Liver (tissue), 7 donors: ENCODE measurements at regions not wholly inside any gene's neighbourhood (a gene's known extent, or its start where the extent isn't known, plus 50 kb on each side); places are given as distances from the start of the nearest gene placed in this dataset.

Source experiments
- DNase-seq: peaks from one replicate; pipeline ENCODE4 v3.0.0-alpha.2; 2017; ENCODE audit warnings: low spot score
- H3K27ac ChIP-seq, 2 donors: one replicate each; pipeline ENCODE4 v1.7.0; 2013; ENCODE audit warnings: inconsistent platforms in 2 of 2, low read length in 2 of 2, control low read depth in 1 of 2, low read depth in 1 of 2, mild to moderate bottlenecking in 1 of 2
- H3K27me3 ChIP-seq, 4 donors: one replicate each; pipeline versions ENCODE4 v1.6.1 to v1.7.0; 2013; ENCODE audit warnings: low read length in 3 of 4, inconsistent platforms in 1 of 4, mild to moderate bottlenecking in 1 of 4, moderate library complexity in 1 of 4; ENCODE audit not compliant: control insufficient read depth in 4 of 4, insufficient read depth in 4 of 4
- H3K36me3 ChIP-seq, 4 donors: one replicate each; pipeline versions ENCODE4 v1.6.1 to v1.7.0; 2013; ENCODE audit warnings: low read length in 3 of 4, mild to moderate bottlenecking in 3 of 4, low read depth in 1 of 4, moderate library complexity in 1 of 4; ENCODE audit not compliant: control insufficient read depth in 4 of 4, insufficient read depth in 3 of 4
- H3K4me1 ChIP-seq, 4 donors: one replicate each; pipeline versions ENCODE4 v1.6.1 to v1.7.0; 2013; ENCODE audit warnings: low read length in 3 of 4, mild to moderate bottlenecking in 3 of 4, moderate library complexity in 1 of 4; ENCODE audit not compliant: control insufficient read depth in 4 of 4, insufficient read depth in 4 of 4
- H3K4me3 ChIP-seq, 3 donors: one replicate each; pipeline versions ENCODE4 v1.6.1 to v1.7.0; 2013; ENCODE audit warnings: low read length in 3 of 3, control low read depth in 1 of 3, low read depth in 1 of 3, mild to moderate bottlenecking in 1 of 3
- H3K9ac ChIP-seq, 2 donors: one replicate each; pipeline ENCODE4 v1.7.0; 2013; ENCODE audit warnings: low read length in 2 of 2, mild to moderate bottlenecking in 2 of 2, moderate library complexity in 2 of 2, control low read depth in 1 of 2, low read depth in 1 of 2
- H3K9me3 ChIP-seq, 4 donors: one replicate each; pipeline versions ENCODE4 v1.6.1 to v1.7.0; 2013; ENCODE audit warnings: low read length in 3 of 4; ENCODE audit not compliant: control insufficient read depth in 4 of 4
- EGR1 ChIP-seq, 2 donors: IDR thresholded peaks; 2 replicates each; pipeline ENCODE4 v1.6.1; 2016 to 2018; ENCODE audit warnings: antibody characterized with exemption in 2 of 2, low read depth in 2 of 2
- FOXA1 ChIP-seq: IDR thresholded peaks from 2 replicates; pipeline ENCODE4 v1.6.1; 2016; ENCODE audit warnings: antibody characterized with exemption
- FOXA2 ChIP-seq: IDR thresholded peaks from 2 replicates; pipeline ENCODE4 v1.6.1; 2016; ENCODE audit warnings: antibody characterized with exemption
- HNF4A ChIP-seq, 2 donors: conservative IDR thresholded peaks; 2 replicates each; pipeline ENCODE4 v1.6.1; 2016; ENCODE audit warnings: antibody characterized with exemption in 2 of 2, mild to moderate bottlenecking in 2 of 2
- JUND ChIP-seq, 2 donors: IDR thresholded peaks; 2 replicates each; pipeline ENCODE4 v1.6.1; 2016; ENCODE audit warnings: antibody characterized with exemption in 2 of 2
- MAX ChIP-seq: IDR thresholded peaks from 2 replicates; pipeline ENCODE4 v1.6.1; 2016; ENCODE audit warnings: antibody characterized with exemption
- NR2F2 ChIP-seq: IDR thresholded peaks from 2 replicates; pipeline ENCODE4 v1.6.1; 2016; ENCODE audit warnings: antibody characterized with exemption
- RAD21 ChIP-seq, 2 donors: IDR thresholded peaks; 2 replicates each; pipeline ENCODE4 v1.6.1; 2016; ENCODE audit warnings: antibody characterized with exemption in 2 of 2, mild to moderate bottlenecking in 2 of 2
- REST ChIP-seq: IDR thresholded peaks from 2 replicates; pipeline ENCODE4 v1.6.1; 2016; ENCODE audit warnings: antibody characterized with exemption, mild to moderate bottlenecking
- RXRA ChIP-seq, 2 donors: IDR thresholded peaks; 2 replicates each; pipeline ENCODE4 v1.6.1; 2017 to 2018; ENCODE audit warnings: antibody characterized with exemption in 2 of 2, mild to moderate bottlenecking in 1 of 2
- SP1 ChIP-seq: IDR thresholded peaks from 2 replicates; pipeline ENCODE4 v1.6.1; 2018; ENCODE audit warnings: antibody characterized with exemption, mild to moderate bottlenecking
- TAF1 ChIP-seq: conservative IDR thresholded peaks from 2 replicates; pipeline ENCODE4 v1.6.1; 2016; ENCODE audit warnings: antibody characterized with exemption, mild to moderate bottlenecking
- YY1 ChIP-seq: IDR thresholded peaks from 2 replicates; pipeline ENCODE4 v1.6.1; 2016; ENCODE audit warnings: antibody characterized with exemption, mild to moderate bottlenecking
- whole genome bisulfite sequencing: extraction: QIAGEN DNeasy Blood & Tissue Kit; methylation state at CpG from one replicate; pipeline ENCODE4 v1.1.7; 2013; 5-methylcytosine and 5-hydroxymethylcytosine counted together
- TF ChIP-seq, protein P1 (sequence below): IDR thresholded peaks from 2 replicates; pipeline ENCODE4 v1.6.1; 2016; ENCODE audit warnings: antibody characterized with exemption
- TF ChIP-seq, protein P2 (sequence below): IDR thresholded peaks from 2 replicates; pipeline ENCODE4 v1.6.1; 2016; ENCODE audit warnings: antibody characterized with exemption
- donor health status: healthy.
- donor health status: healthy.
- donor health status: healthy.
- donor health status: healthy.

DNA sequence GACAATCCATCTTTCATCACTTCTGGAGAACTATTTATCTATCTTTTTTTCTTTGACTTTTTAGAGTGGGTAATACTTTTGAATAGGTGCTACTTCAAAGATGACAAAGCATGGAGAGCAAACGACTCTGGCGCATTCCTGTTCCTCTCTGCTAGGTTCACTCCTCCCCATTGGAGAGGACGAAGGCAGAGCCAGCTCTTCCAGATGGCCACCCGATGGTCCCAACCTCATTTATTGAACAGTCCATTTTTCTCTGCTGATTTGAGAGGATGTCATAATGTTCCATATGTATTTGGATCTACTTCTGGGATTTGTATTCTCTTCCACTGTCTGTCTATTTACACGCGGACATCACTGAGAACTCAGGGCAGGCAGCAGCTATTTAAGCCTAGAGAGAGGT is 284.3 kb upstream of the CXCR4 start:
- Histone ChIP-seq H3K9ac (no peak overlapping the region), H3K4me1 (no peaks in the 10 kb centered on the region), H3K4me3 (no peak overlapping the region), H3K27ac (no peak overlapping the region), H3K27me3 (peaks cover 0 to 7% (median 3%) of the 10 kb centered on the region in 4 donors), H3K9me3 (peaks cover 0 to 1% (median 0%) of the 10 kb centered on the region in 4 donors), H3K36me3 (no peaks in the 10 kb centered on the region)
- TF ChIP-seq RAD21 (IDR thresholded peaks at IDR 0.05) (no peak), HNF4A (conservative IDR thresholded peaks at IDR 0.05) (no peak), FOXA2 (no peak), FOXA1 (no peak), MAX (no peak)
- TF ChIP-seq, protein P1, sequence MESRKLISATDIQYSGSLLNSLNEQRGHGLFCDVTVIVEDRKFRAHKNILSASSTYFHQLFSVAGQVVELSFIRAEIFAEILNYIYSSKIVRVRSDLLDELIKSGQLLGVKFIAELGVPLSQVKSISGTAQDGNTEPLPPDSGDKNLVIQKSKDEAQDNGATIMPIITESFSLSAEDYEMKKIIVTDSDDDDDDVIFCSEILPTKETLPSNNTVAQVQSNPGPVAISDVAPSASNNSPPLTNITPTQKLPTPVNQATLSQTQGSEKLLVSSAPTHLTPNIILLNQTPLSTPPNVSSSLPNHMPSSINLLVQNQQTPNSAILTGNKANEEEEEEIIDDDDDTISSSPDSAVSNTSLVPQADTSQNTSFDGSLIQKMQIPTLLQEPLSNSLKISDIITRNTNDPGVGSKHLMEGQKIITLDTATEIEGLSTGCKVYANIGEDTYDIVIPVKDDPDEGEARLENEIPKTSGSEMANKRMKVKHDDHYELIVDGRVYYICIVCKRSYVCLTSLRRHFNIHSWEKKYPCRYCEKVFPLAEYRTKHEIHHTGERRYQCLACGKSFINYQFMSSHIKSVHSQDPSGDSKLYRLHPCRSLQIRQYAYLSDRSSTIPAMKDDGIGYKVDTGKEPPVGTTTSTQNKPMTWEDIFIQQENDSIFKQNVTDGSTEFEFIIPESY = no peak
- DNase-seq = no peak
- 76% methylated on average over 6 of the region's 6 CpGs for WGBS

GRCh38 chr2:136399667-136400289 is 281.8 kb upstream of the CXCR4 start:
- Histone ChIP-seq H3K9ac (no peak overlapping the region), H3K4me3 (no peak overlapping the region), H3K4me1 (no peaks in the 10 kb centered on the region), H3K27ac (no peak overlapping the region), H3K36me3 (no peaks in the 10 kb centered on the region), H3K9me3 (peaks cover 0 to 1% (median 0%) of the 10 kb centered on the region in 4 donors), H3K27me3 (peaks cover 0 to 7% (median 3%) of the 10 kb centered on the region in 4 donors)
- whole genome bisulfite sequencing = 76% methylated on average over 6 of the region's 6 CpGs
- TF ChIP-seq RAD21 (IDR thresholded peaks at IDR 0.05) = no peak
- TF ChIP-seq SP1 = no peak
- no peak for TF ChIP-seq MAX
- no peak for TF ChIP-seq JUND (IDR thresholded peaks at IDR 0.05)
- TF ChIP-seq REST = no peak
- no peak for TF ChIP-seq FOXA1
- TF ChIP-seq EGR1 (IDR thresholded peaks at IDR 0.05; ENCODE audit: low read depth in 2 of 2) = no peak
- TF ChIP-seq, protein P1 = no peak
- no peak for TF ChIP-seq RXRA (IDR thresholded peaks at IDR 0.05)
- TF ChIP-seq YY1 = no peak
- TF ChIP-seq HNF4A (conservative IDR thresholded peaks at IDR 0.05) = no peak
- TF ChIP-seq, protein P2, sequence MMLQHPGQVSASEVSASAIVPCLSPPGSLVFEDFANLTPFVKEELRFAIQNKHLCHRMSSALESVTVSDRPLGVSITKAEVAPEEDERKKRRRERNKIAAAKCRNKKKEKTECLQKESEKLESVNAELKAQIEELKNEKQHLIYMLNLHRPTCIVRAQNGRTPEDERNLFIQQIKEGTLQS = no peak
- TF ChIP-seq NR2F2 = no peak
- no peak for TF ChIP-seq FOXA2
- TF ChIP-seq TAF1 = no peak
- no peak for DNase-seq
